ENCODE measurements at regions not wholly inside any gene's neighbourhood (a gene's known extent, or its start where the extent isn't known, plus 50 kb on each side); places are given as distances from the start of the nearest gene placed in this dataset.

GRCh38 chr10:105370692-105371091 is 729.6 kb downstream of the SORCS3 start:
- Mint-ChIP-seq H3K27ac (no peak overlapping the region), H3K9me3 (no peaks in the 10 kb centered on the region), H3K4me3 (no peak overlapping the region), H3K36me3 (ENCODE audit: low read depth) (no peaks in the 10 kb centered on the region), H3K27me3 (no peaks in the 10 kb centered on the region), H3K4me1 (ENCODE audit: low read depth) (no peaks in the 10 kb centered on the region)
- intact Hi-C loops (cut with micrococcal nuclease) = no loop called here
- no peak for ATAC-seq
- CTCF ChIA-PET = no interaction called here
- TF ChIP-seq CTCF (IDR thresholded peaks at IDR 0.05) = no peak
- no peak for DNase-seq
- POLR2A ChIA-PET = no interaction called here

GRCh38 chr10:105359708-105360107 is 718.6 kb downstream of the SORCS3 start:
- ChIA-PET CTCF (no interaction called here), POLR2A (no interaction called here)
- Mint-ChIP-seq H3K27ac (no peak overlapping the region), H3K9me3 (peaks cover 3% of the 10 kb centered on the region), H3K27me3 (no peaks in the 10 kb centered on the region), H3K36me3 (ENCODE audit: low read depth) (no peaks in the 10 kb centered on the region), H3K4me1 (ENCODE audit: low read depth) (no peaks in the 10 kb centered on the region), H3K4me3 (no peak overlapping the region)
- intact Hi-C loops (cut with micrococcal nuclease) = no loop called here
- DNase-seq (no peak), ATAC-seq (no peak)
- TF ChIP-seq CTCF (IDR thresholded peaks at IDR 0.05) = no peak

GRCh38 chr10:105358911-105359310 is 717.8 kb downstream of the SORCS3 start:
- DNase-seq (no peak), ATAC-seq (no peak)
- Mint-ChIP-seq H3K4me1 (ENCODE audit: low read depth) (no peaks in the 10 kb centered on the region), H3K9me3 (peaks cover 3% of the 10 kb centered on the region), H3K36me3 (ENCODE audit: low read depth) (no peaks in the 10 kb centered on the region), H3K27ac (no peak overlapping the region), H3K4me3 (no peak overlapping the region), H3K27me3 (no peaks in the 10 kb centered on the region)
- ChIA-PET POLR2A (no interaction called here), CTCF (no interaction called here)
- intact Hi-C loops (cut with micrococcal nuclease) = no loop called here
- TF ChIP-seq CTCF (IDR thresholded peaks at IDR 0.05) = no peak

GRCh38 chr10:105356626-105357025 is 715.5 kb downstream of the SORCS3 start:
- DNase-seq (no peak), ATAC-seq (no peak)
- Mint-ChIP-seq H3K27me3 (no peaks in the 10 kb centered on the region), H3K9me3 (peaks cover 3% of the 10 kb centered on the region), H3K4me3 (no peak overlapping the region), H3K36me3 (ENCODE audit: low read depth) (no peaks in the 10 kb centered on the region), H3K4me1 (ENCODE audit: low read depth) (no peaks in the 10 kb centered on the region), H3K27ac (no peak overlapping the region)
- CTCF ChIA-PET = no interaction called here
- POLR2A ChIA-PET = no interaction called here
- no peak for TF ChIP-seq CTCF (IDR thresholded peaks at IDR 0.05)
- intact Hi-C loops (cut with micrococcal nuclease) = no loop called here

- H3K9me3 Mint-ChIP-seq = no peaks in the 10 kb centered on the region
- ATAC-seq (no peak), DNase-seq (no peak)
- POLR2A ChIA-PET = no interaction called here
- CTCF ChIA-PET = no interaction called here
- H3K4me1 Mint-ChIP-seq (ENCODE audit: low read depth) = no peaks in the 10 kb centered on the region
- intact Hi-C loops (cut with micrococcal nuclease) = no loop called here
- no peaks in the 10 kb centered on the region for H3K36me3 Mint-ChIP-seq (ENCODE audit: low read depth)
- H3K27ac Mint-ChIP-seq = no peak overlapping the region
- no peak for TF ChIP-seq CTCF (IDR thresholded peaks at IDR 0.05)
- no peaks in the 10 kb centered on the region for H3K27me3 Mint-ChIP-seq
- no peak overlapping the region for H3K4me3 Mint-ChIP-seq
These were observed 712.9 kb downstream of the SORCS3 start for GRCh38 chr10:105354010-105354409.
